ENCODE measurements at regions not wholly inside any gene's neighbourhood (a gene's known extent, or its start where the extent isn't known, plus 50 kb on each side); places are given as distances from the start of the nearest gene placed in this dataset.

DNA sequence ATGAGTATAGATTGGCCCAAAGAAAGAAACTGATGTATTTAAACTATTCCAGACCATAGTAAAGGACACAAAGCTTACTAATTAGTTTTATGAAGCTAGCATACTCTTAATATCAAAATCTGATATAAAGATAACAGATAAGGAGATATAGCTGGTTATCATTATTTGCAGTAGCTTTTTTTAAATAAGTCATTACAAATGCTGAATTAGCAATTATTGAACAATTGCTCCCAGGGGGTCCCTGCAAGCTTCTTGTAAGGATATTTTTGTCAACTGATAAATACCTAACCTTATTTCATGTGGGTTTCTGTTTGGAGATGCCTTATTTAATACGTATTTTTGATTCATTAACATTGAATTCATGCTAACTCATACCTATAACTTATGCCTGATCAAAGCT lies 99.0 kb downstream of the RAB18 start:
- TF ChIP-seq POLR2AphosphoS5 (IDR thresholded peaks at IDR 0.05) (no peak), POLR2A (IDR thresholded peaks at IDR 0.05) (no peak)
- TF ChIP-seq, protein P1, sequence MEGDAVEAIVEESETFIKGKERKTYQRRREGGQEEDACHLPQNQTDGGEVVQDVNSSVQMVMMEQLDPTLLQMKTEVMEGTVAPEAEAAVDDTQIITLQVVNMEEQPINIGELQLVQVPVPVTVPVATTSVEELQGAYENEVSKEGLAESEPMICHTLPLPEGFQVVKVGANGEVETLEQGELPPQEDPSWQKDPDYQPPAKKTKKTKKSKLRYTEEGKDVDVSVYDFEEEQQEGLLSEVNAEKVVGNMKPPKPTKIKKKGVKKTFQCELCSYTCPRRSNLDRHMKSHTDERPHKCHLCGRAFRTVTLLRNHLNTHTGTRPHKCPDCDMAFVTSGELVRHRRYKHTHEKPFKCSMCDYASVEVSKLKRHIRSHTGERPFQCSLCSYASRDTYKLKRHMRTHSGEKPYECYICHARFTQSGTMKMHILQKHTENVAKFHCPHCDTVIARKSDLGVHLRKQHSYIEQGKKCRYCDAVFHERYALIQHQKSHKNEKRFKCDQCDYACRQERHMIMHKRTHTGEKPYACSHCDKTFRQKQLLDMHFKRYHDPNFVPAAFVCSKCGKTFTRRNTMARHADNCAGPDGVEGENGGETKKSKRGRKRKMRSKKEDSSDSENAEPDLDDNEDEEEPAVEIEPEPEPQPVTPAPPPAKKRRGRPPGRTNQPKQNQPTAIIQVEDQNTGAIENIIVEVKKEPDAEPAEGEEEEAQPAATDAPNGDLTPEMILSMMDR (IDR thresholded peaks at IDR 0.05 in 8 of 11, conservative IDR thresholded peaks at IDR 0.05 in 3 of 11): no peak

All from spleen (tissue), 7 donors.